Liver (tissue), 8 donors: ENCODE measurements at regions not wholly inside any gene's neighbourhood (a gene's known extent, or its start where the extent isn't known, plus 50 kb on each side); places are given as distances from the start of the nearest gene placed in this dataset.

Experiments used
- DNase-seq: peaks from one replicate; pipeline ENCODE4 v3.0.0-alpha.2; 2017; ENCODE audit warnings: low spot score
- H3K27ac ChIP-seq, 2 donors: one replicate each; pipeline ENCODE4 v1.7.0; 2013; ENCODE audit warnings: inconsistent platforms in 2 of 2, low read length in 2 of 2, control low read depth in 1 of 2, low read depth in 1 of 2, mild to moderate bottlenecking in 1 of 2
- H3K27me3 ChIP-seq, 4 donors: one replicate each; pipeline versions ENCODE4 v1.6.1 to v1.7.0; 2013; ENCODE audit warnings: low read length in 3 of 4, inconsistent platforms in 1 of 4, mild to moderate bottlenecking in 1 of 4, moderate library complexity in 1 of 4; ENCODE audit not compliant: control insufficient read depth in 4 of 4, insufficient read depth in 4 of 4
- H3K36me3 ChIP-seq, 4 donors: one replicate each; pipeline versions ENCODE4 v1.6.1 to v1.7.0; 2013; ENCODE audit warnings: low read length in 3 of 4, mild to moderate bottlenecking in 3 of 4, low read depth in 1 of 4, moderate library complexity in 1 of 4; ENCODE audit not compliant: control insufficient read depth in 4 of 4, insufficient read depth in 3 of 4
- H3K4me1 ChIP-seq, 4 donors: one replicate each; pipeline versions ENCODE4 v1.6.1 to v1.7.0; 2013; ENCODE audit warnings: low read length in 3 of 4, mild to moderate bottlenecking in 3 of 4, moderate library complexity in 1 of 4; ENCODE audit not compliant: control insufficient read depth in 4 of 4, insufficient read depth in 4 of 4
- H3K4me3 ChIP-seq, 3 donors: one replicate each; pipeline versions ENCODE4 v1.6.1 to v1.7.0; 2013; ENCODE audit warnings: low read length in 3 of 3, control low read depth in 1 of 3, low read depth in 1 of 3, mild to moderate bottlenecking in 1 of 3
- H3K9ac ChIP-seq, 2 donors: one replicate each; pipeline ENCODE4 v1.7.0; 2013; ENCODE audit warnings: low read length in 2 of 2, mild to moderate bottlenecking in 2 of 2, moderate library complexity in 2 of 2, control low read depth in 1 of 2, low read depth in 1 of 2
- H3K9me3 ChIP-seq, 4 donors: one replicate each; pipeline versions ENCODE4 v1.6.1 to v1.7.0; 2013; ENCODE audit warnings: low read length in 3 of 4; ENCODE audit not compliant: control insufficient read depth in 4 of 4
- EGR1 ChIP-seq, 2 donors: IDR thresholded peaks; 2 replicates each; pipeline ENCODE4 v1.6.1; 2016 to 2018; ENCODE audit warnings: antibody characterized with exemption in 2 of 2, low read depth in 2 of 2
- FOXA1 ChIP-seq: IDR thresholded peaks from 2 replicates; pipeline ENCODE4 v1.6.1; 2016; ENCODE audit warnings: antibody characterized with exemption
- FOXA2 ChIP-seq: IDR thresholded peaks from 2 replicates; pipeline ENCODE4 v1.6.1; 2016; ENCODE audit warnings: antibody characterized with exemption
- HNF4A ChIP-seq, 2 donors: conservative IDR thresholded peaks; 2 replicates each; pipeline ENCODE4 v1.6.1; 2016; ENCODE audit warnings: antibody characterized with exemption in 2 of 2, mild to moderate bottlenecking in 2 of 2
- HNF4G ChIP-seq: IDR thresholded peaks from 2 replicates; pipeline ENCODE4 v1.6.1; 2016; ENCODE audit warnings: antibody characterized with exemption
- NR2F2 ChIP-seq: IDR thresholded peaks from 2 replicates; pipeline ENCODE4 v1.6.1; 2016; ENCODE audit warnings: antibody characterized with exemption
- RAD21 ChIP-seq, 2 donors: IDR thresholded peaks; 2 replicates each; pipeline ENCODE4 v1.6.1; 2016; ENCODE audit warnings: antibody characterized with exemption in 2 of 2, mild to moderate bottlenecking in 2 of 2
- RXRA ChIP-seq, 2 donors: IDR thresholded peaks; 2 replicates each; pipeline ENCODE4 v1.6.1; 2017 to 2018; ENCODE audit warnings: antibody characterized with exemption in 2 of 2, mild to moderate bottlenecking in 1 of 2
- TAF1 ChIP-seq: conservative IDR thresholded peaks from 2 replicates; pipeline ENCODE4 v1.6.1; 2016; ENCODE audit warnings: antibody characterized with exemption, mild to moderate bottlenecking
- YY1 ChIP-seq: IDR thresholded peaks from 2 replicates; pipeline ENCODE4 v1.6.1; 2016; ENCODE audit warnings: antibody characterized with exemption, mild to moderate bottlenecking
- WGBS: extraction: QIAGEN DNeasy Blood & Tissue Kit; methylation state at CpG from one replicate; pipeline ENCODE4 v1.1.7; 2013; 5-methylcytosine and 5-hydroxymethylcytosine counted together
- TF ChIP-seq, protein P1 (sequence below): fragments of 150-350 bp; IDR thresholded peaks from 2 replicates; pipeline ENCODE4 v1.5.1; 2017; ENCODE audit warnings: improper control_type of control experiment, low read depth, low read length; ENCODE audit not compliant: missing input control
- TF ChIP-seq, protein P2 (sequence below): IDR thresholded peaks from 2 replicates; pipeline ENCODE4 v1.6.1; 2016; ENCODE audit warnings: antibody characterized with exemption, mild to moderate bottlenecking
- donor health status: healthy.
- donor health status: healthy.
- donor health status: healthy.
- donor health status: healthy.
- donor health status: healthy.

DNA sequence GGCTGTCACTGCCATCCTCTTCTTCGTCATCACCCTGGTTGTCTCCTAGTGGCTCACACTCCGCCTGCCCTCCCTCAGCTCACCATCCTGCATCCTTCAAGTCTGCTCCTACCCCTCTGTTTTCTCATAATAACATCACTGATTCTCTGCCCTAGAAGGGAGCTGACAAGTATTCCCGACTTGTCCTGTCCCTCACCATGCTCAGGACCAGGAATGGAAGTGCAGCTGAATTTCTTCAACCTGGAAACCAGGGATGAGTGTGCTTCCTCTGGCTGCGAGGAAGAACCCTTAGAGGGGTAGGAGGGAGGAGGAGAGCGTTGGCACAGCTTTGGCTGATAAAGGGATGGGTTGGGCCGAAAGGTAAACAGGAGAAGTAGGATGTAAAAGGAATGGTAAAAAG lies 174.8 kb upstream of the GPR26 start (continued):
- TF ChIP-seq, protein P1, sequence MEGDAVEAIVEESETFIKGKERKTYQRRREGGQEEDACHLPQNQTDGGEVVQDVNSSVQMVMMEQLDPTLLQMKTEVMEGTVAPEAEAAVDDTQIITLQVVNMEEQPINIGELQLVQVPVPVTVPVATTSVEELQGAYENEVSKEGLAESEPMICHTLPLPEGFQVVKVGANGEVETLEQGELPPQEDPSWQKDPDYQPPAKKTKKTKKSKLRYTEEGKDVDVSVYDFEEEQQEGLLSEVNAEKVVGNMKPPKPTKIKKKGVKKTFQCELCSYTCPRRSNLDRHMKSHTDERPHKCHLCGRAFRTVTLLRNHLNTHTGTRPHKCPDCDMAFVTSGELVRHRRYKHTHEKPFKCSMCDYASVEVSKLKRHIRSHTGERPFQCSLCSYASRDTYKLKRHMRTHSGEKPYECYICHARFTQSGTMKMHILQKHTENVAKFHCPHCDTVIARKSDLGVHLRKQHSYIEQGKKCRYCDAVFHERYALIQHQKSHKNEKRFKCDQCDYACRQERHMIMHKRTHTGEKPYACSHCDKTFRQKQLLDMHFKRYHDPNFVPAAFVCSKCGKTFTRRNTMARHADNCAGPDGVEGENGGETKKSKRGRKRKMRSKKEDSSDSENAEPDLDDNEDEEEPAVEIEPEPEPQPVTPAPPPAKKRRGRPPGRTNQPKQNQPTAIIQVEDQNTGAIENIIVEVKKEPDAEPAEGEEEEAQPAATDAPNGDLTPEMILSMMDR = no peak
- TF ChIP-seq HNF4G = no peak

DNA sequence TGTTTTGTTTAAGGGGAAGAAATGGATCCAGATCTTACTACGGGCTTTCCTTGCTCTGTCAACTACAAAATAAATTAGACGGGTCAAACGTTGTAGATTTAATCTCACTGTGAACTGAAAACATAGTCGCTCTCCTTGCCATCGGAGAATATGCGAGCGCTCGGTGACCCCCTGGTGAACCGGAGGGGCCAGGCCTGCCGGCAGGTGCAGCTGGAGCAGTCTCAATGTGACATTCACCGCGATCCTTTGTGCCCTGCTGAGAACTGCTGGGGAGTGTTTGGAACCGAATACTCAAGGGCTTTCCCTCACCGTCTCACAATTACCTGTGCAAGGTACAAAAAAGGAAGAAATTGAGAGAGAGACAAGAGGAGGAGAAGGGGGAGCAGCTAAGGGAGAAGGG lies 174.1 kb upstream of the GPR26 start:
- Histone ChIP-seq H3K27me3 (peaks cover 0 to 3% (median 0%) of the 10 kb centered on the region in 4 donors), H3K27ac (no peak overlapping the region), H3K4me1 (no peaks in the 10 kb centered on the region), H3K9ac (no peak overlapping the region), H3K9me3 (peaks cover 0 to 2% (median 0%) of the 10 kb centered on the region in 4 donors), H3K36me3 (no peaks in the 10 kb centered on the region), H3K4me3 (no peak overlapping the region)
- no peak for DNase-seq
- WGBS = 45% methylated on average over 14 of the region's 14 CpGs
- TF ChIP-seq, protein P2, sequence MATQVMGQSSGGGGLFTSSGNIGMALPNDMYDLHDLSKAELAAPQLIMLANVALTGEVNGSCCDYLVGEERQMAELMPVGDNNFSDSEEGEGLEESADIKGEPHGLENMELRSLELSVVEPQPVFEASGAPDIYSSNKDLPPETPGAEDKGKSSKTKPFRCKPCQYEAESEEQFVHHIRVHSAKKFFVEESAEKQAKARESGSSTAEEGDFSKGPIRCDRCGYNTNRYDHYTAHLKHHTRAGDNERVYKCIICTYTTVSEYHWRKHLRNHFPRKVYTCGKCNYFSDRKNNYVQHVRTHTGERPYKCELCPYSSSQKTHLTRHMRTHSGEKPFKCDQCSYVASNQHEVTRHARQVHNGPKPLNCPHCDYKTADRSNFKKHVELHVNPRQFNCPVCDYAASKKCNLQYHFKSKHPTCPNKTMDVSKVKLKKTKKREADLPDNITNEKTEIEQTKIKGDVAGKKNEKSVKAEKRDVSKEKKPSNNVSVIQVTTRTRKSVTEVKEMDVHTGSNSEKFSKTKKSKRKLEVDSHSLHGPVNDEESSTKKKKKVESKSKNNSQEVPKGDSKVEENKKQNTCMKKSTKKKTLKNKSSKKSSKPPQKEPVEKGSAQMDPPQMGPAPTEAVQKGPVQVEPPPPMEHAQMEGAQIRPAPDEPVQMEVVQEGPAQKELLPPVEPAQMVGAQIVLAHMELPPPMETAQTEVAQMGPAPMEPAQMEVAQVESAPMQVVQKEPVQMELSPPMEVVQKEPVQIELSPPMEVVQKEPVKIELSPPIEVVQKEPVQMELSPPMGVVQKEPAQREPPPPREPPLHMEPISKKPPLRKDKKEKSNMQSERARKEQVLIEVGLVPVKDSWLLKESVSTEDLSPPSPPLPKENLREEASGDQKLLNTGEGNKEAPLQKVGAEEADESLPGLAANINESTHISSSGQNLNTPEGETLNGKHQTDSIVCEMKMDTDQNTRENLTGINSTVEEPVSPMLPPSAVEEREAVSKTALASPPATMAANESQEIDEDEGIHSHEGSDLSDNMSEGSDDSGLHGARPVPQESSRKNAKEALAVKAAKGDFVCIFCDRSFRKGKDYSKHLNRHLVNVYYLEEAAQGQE = no peak
- TF ChIP-seq RAD21 (IDR thresholded peaks at IDR 0.05) (no peak), YY1 (no peak), HNF4G (no peak), EGR1 (IDR thresholded peaks at IDR 0.05; ENCODE audit: low read depth in 2 of 2) (no peak), NR2F2 (no peak)

DNA sequence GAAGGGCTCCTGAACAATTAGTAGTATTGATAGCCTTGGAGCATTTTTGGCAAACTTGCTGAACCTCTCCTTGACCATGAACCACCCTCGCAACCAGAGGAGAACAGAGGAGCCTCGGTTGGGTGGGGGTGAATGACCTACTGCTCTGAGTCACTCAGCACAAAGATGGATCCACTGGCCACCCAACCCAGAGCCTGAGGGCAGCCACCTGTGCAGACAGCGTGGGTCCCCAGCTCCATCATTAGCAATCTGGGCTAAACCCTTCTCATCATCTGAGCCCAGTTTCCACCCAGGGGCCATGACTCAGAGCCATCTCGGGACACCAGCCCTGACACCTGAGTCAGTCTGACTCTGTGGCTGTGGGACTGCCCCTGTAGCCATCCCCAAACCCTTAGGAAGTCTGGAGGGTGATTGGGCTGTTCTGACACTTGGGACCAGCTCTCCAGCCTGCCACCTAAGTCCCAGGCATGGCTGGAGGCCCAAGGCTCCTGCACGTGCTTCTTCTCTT lies 171.8 kb upstream of the GPR26 start:
- H3K4me1 ChIP-seq = no peaks in the 10 kb centered on the region
- H3K4me3 ChIP-seq = no peak overlapping the region
- H3K9me3 ChIP-seq = peaks cover 0 to 2% (median 0%) of the 10 kb centered on the region in 4 donors
- H3K36me3 ChIP-seq = no peaks in the 10 kb centered on the region
- DNase-seq = no peak
- H3K27ac ChIP-seq = no peak overlapping the region
- 82% methylated on average over 5 of the region's 5 CpGs for WGBS
- H3K27me3 ChIP-seq = peaks cover 0 to 3% (median 0%) of the 10 kb centered on the region in 4 donors
- TF ChIP-seq FOXA2 = no peak
- no peak for TF ChIP-seq HNF4A (conservative IDR thresholded peaks at IDR 0.05)
- no peak for TF ChIP-seq TAF1
- TF ChIP-seq FOXA1 = no peak
- TF ChIP-seq, protein P1 = no peak
- no peak for TF ChIP-seq RAD21 (IDR thresholded peaks at IDR 0.05)
- TF ChIP-seq, protein P2 = no peak
- TF ChIP-seq RXRA (IDR thresholded peaks at IDR 0.05) = no peak
- no peak for TF ChIP-seq HNF4G
- H3K9ac ChIP-seq = no peak overlapping the region
